Breast epithelium (tissue), 4 donors: ENCODE measurements at regions not wholly inside any gene's neighbourhood (a gene's known extent, or its start where the extent isn't known, plus 50 kb on each side); places are given as distances from the start of the nearest gene placed in this dataset.
"Not testable (repeated sequence)": the region's sequence is repeated elsewhere in the genome, so short reads cannot be mapped to it uniquely, and the experiment has no call there.

Experiments used
- DNase-seq, 2 donors: peaks; one replicate each; pipeline ENCODE4 v3.0.0-alpha.2; 2019; ENCODE audit warnings: low spot score in 2 of 2
- H3K27ac ChIP-seq, 2 donors: fragments of 200-600 bp; sonication (generic) in 1 of 2; one replicate each; pipeline ENCODE4 v1.5.1; 2016 to 2019; ENCODE audit warnings: mild to moderate bottlenecking in 1 of 2
- H3K27me3 ChIP-seq, 2 donors: fragments of 200-600 bp; sonication (generic) in 1 of 2; one replicate each; pipeline versions ENCODE4 v1.5.1 to v1.6.0; 2017 to 2019; ENCODE audit warnings: control low read depth in 1 of 2, mild to moderate bottlenecking in 1 of 2
- H3K36me3 ChIP-seq: fragments of 200-600 bp; one replicate; pipeline ENCODE4 v1.5.1; 2019
- H3K4me1 ChIP-seq, 2 donors: fragments of 200-600 bp; sonication (generic); one replicate each; pipeline ENCODE4 v1.5.1; 2016 to 2019; ENCODE audit warnings: control low read depth in 1 of 2
- H3K4me3 ChIP-seq, 3 donors: fragments of 200-600 bp; sonication (generic); 1 replicate in 2 of 3; 2 replicates in 1 of 3; pipeline ENCODE4 v1.5.1; 2016 to 2019; ENCODE audit warnings: mild to moderate bottlenecking in 3 of 3, moderate library complexity in 2 of 3
- H3K9me3 ChIP-seq, 2 donors: fragments of 200-600 bp; sonication (generic) in 1 of 2; one replicate each; pipeline ENCODE4 v1.5.1; 2016 to 2019; ENCODE audit warnings: control low read depth in 1 of 2
- CTCF ChIP-seq, 3 donors: fragments of 450-650 bp; IDR thresholded peaks; one replicate each; pipeline ENCODE4 v1.5.1; 2016 to 2017; ENCODE audit warnings: antibody characterized with exemption in 3 of 3, mild to moderate bottlenecking in 3 of 3, moderate library complexity in 3 of 3
- POLR2A ChIP-seq: fragments of 450-650 bp; IDR thresholded peaks from one replicate; pipeline ENCODE4 v1.6.1; 2016; ENCODE audit warnings: antibody characterized with exemption, mild to moderate bottlenecking, moderate library complexity
- POLR2AphosphoS5 ChIP-seq, 3 donors: sonication (generic); formaldehyde crosslinking; IDR thresholded peaks; one replicate each; pipeline ENCODE4 v1.6.1; 2017; ENCODE audit warnings: antibody characterized with exemption in 3 of 3
- intact Hi-C: fragments of 100-400 bp; cut with DNase I; formaldehyde crosslinking; loops from one replicate; pipeline ENCODE4 v1.15.1; 2023; ENCODE audit warnings: low total_unique reads

DNA sequence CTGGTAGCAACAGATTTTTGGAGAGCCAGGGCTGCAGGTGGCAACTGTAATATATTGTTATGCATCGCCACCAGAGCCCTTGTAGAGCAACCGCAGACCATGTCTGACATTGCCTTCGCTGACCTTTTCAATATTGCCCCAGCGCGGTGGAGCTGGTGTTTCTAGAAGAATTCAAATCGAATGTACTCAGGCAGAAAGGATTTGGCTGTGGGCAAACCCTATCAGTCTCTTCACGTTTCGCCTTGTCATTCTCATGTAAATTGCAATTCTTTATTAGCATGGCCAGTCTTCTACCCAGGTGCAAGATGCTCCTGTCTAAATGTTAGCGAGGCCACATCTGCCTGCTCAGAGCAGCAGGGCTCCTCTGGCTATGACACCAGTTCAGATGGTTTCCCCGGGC is 490.2 kb upstream of the AUTS2 start:
- no peaks in the 10 kb centered on the region for H3K9me3 ChIP-seq
- no peak overlapping the region for H3K27ac ChIP-seq
- intact Hi-C loops = no loop called here
- TF ChIP-seq POLR2A (no peak), CTCF (IDR thresholded peaks at IDR 0.05) (no peak), POLR2AphosphoS5 (IDR thresholded peaks at IDR 0.05) (no peak)
- no peaks in the 10 kb centered on the region for H3K4me1 ChIP-seq
- H3K27me3 ChIP-seq = no peaks in the 10 kb centered on the region
- H3K36me3 ChIP-seq = no peaks in the 10 kb centered on the region
- H3K4me3 ChIP-seq = no peak overlapping the region
- no peak for DNase-seq

GRCh38 chr7:69109246-69109645 is 489.0 kb upstream of the AUTS2 start:
- no peak for TF ChIP-seq POLR2A
- intact Hi-C loops = no loop called here
- no peak for DNase-seq

GRCh38 chr7:69109879-69110278 is 488.4 kb upstream of the AUTS2 start:
- Histone ChIP-seq H3K4me1 (no peaks in the 10 kb centered on the region), H3K4me3 (no peak overlapping the region), H3K36me3 (no peaks in the 10 kb centered on the region), H3K9me3 (no peaks in the 10 kb centered on the region), H3K27ac (no peak overlapping the region), H3K27me3 (no peaks in the 10 kb centered on the region)
- intact Hi-C loops = no loop called here
- no peak for DNase-seq
- TF ChIP-seq CTCF (IDR thresholded peaks at IDR 0.05) = no peak
- no peak for TF ChIP-seq POLR2AphosphoS5 (IDR thresholded peaks at IDR 0.05)
- TF ChIP-seq POLR2A = no peak

More at GRCh38 chr7:69109246-69109645, 489.0 kb upstream of the AUTS2 start:
- Histone ChIP-seq H3K4me3 (no peak overlapping the region), H3K27me3 (no peaks in the 10 kb centered on the region), H3K4me1 (no peaks in the 10 kb centered on the region), H3K9me3 (no peaks in the 10 kb centered on the region), H3K27ac (no peak overlapping the region), H3K36me3 (no peaks in the 10 kb centered on the region)

DNA sequence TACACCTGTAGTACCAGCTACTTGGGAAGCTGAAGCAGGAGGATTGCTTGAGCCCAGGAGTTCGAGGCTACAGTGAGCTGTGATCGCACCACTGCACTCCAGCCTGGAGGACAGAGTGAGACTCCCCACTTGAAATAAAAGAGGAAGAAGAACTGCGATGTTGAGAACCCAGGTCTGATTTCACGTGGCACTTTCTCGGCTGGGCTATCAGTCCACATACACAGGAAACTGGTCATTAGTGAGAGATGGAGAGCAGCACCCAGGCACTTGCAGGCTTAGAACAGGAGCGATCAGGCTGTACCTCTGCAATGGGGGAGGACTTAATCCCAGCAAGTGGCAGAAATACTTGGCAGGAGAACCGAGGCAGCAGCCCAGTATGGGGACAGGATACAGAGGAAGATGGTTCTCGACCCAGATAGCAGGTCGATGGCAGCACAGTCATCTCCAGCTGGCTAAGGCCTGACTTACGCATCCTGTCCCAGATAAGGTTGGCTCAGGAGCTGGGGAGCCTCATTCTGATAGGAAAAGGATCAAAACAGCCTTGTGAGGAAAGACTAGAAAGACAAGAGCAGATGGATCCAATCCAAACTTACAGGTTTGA is 487.7 kb upstream of the AUTS2 start:
- Histone ChIP-seq H3K36me3 (no peaks in the 10 kb centered on the region), H3K27ac (no peak overlapping the region), H3K4me1 (no peaks in the 10 kb centered on the region), H3K9me3 (no peaks in the 10 kb centered on the region), H3K4me3 (no peak overlapping the region), H3K27me3 (no peaks in the 10 kb centered on the region)
- TF ChIP-seq CTCF (IDR thresholded peaks at IDR 0.05) (no peak), POLR2A (no peak), POLR2AphosphoS5 (IDR thresholded peaks at IDR 0.05) (no peak)
- no peak for DNase-seq
- intact Hi-C loops = no loop called here

DNA sequence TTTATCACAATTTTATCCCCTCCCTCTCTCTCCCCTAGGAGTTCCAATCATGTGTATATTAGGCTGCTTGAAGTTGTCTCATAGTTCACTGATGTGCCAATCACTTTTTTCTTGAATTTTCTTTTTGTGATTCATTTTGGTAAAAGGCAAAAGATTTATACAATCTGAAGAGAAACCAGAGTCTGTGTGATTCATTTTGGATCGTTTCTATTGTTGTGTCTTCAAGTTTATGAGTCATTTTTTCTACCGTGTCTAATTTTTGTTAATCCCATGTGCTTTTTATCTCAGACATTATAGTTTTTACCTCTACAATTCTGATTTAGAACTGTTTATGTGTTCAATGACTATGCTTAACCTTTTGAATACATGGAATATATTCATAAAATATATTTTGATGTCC is 483.9 kb upstream of the AUTS2 start:
- intact Hi-C loops = no loop called here
- H3K9me3 ChIP-seq = no peaks in the 10 kb centered on the region
- H3K4me1 ChIP-seq = no peaks in the 10 kb centered on the region
- H3K27ac ChIP-seq = no peak overlapping the region
- no peak for DNase-seq
- H3K27me3 ChIP-seq = no peaks in the 10 kb centered on the region
- H3K36me3 ChIP-seq = no peaks in the 10 kb centered on the region
- no peak overlapping the region for H3K4me3 ChIP-seq
- TF ChIP-seq POLR2A (no peak), POLR2AphosphoS5 (IDR thresholded peaks at IDR 0.05) (no peak), CTCF (IDR thresholded peaks at IDR 0.05) (no peak)

DNA sequence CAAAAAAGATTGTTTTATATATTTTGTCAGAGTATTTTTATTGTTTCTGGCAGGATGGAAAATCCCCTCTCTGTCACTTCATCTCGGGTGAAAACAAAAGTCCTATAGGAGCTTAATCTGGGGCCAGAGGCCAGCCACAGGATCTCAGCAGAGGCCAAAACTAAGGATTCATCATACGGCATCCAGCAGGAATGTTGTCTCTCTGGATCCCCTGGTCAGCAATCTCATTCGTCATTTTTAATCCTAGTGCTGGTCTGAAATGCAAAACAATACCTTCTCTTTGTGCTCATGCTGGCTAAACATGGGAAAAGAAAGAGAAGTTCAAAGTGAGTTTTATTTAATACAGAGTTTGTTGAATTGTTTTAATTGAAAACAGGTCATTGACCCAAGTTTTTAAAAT is 482.5 kb upstream of the AUTS2 start:
- no peak for TF ChIP-seq CTCF (IDR thresholded peaks at IDR 0.05)
- TF ChIP-seq POLR2AphosphoS5 (IDR thresholded peaks at IDR 0.05) = peak in 1 of 3 donors; percentile 29
- no peaks in the 10 kb centered on the region for H3K36me3 ChIP-seq
- peak in 1 of 2 donors; percentile 22 for DNase-seq
- H3K9me3 ChIP-seq = no peaks in the 10 kb centered on the region
- H3K4me3 ChIP-seq = no peak overlapping the region
- H3K27ac ChIP-seq = peak overlapping the region; percentile 14 to 58
- intact Hi-C loops = no loop called here
- no peaks in the 10 kb centered on the region for H3K4me1 ChIP-seq
- no peaks in the 10 kb centered on the region for H3K27me3 ChIP-seq

DNA sequence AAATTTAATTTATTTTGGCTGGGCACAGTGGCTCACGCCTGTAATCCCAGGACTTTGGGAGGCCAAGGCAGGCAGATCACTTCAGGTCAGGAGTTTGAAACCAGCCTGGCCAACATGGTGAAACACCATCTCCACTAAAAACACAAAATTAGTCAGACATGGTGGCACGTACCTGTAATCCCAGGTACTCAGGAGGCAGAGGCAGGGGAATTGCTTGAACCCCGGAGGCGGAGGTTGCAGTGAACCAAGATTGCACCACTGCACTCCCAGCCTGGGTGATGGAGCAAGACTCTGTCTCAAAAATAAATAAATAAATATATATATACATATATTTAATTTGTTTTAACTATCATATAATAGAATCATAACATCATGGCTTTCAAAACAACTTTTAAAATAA is 482.1 kb upstream of the AUTS2 start:
- H3K4me1 ChIP-seq, DNase-seq, H3K27me3 ChIP-seq, H3K4me3 ChIP-seq, H3K9me3 ChIP-seq, H3K36me3 ChIP-seq, intact Hi-C loops: not testable (repeated sequence)
- peak overlapping the region; percentile 14 to 50 for H3K27ac ChIP-seq
